ENCODE measurements at regions not wholly inside any gene's neighbourhood (a gene's known extent, or its start where the extent isn't known, plus 50 kb on each side); places are given as distances from the start of the nearest gene placed in this dataset.

DNA sequence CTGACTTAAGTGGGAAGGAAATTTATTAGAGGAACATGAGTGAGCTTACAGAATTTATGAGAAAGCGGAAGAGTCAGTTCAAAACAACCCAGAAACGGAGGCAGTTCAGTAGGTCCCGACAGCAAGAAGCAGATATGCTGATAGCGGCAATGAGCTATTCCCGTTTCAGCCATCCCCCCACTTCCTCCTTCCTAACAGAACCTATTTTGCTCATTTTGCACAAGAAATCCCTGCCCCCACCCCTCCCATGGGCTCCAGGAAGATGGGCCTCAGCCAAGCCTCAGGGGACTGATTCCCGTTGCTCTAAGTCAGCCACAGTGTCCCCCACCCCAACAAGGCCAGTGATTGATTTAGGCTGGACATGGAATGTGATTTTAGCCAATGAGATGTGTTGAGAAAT, 157.5 kb downstream of the CEBPB start:
- Histone ChIP-seq H3K27me3 (replicated peaks) (no peaks in the 10 kb centered on the region), H3K4me3 (ENCODE audit: low read depth, low read length) (no peak overlapping the region), H3K27ac (no peak overlapping the region), H3K36me3 (replicated peaks) (no peaks in the 10 kb centered on the region)
- in situ Hi-C loops (cut with HindIII; ENCODE audit: low pct_ligation_motif_present, low sequenced_read_pairs), result no loop called here
- no peak for DNase-seq
- TF ChIP-seq, protein P1, sequence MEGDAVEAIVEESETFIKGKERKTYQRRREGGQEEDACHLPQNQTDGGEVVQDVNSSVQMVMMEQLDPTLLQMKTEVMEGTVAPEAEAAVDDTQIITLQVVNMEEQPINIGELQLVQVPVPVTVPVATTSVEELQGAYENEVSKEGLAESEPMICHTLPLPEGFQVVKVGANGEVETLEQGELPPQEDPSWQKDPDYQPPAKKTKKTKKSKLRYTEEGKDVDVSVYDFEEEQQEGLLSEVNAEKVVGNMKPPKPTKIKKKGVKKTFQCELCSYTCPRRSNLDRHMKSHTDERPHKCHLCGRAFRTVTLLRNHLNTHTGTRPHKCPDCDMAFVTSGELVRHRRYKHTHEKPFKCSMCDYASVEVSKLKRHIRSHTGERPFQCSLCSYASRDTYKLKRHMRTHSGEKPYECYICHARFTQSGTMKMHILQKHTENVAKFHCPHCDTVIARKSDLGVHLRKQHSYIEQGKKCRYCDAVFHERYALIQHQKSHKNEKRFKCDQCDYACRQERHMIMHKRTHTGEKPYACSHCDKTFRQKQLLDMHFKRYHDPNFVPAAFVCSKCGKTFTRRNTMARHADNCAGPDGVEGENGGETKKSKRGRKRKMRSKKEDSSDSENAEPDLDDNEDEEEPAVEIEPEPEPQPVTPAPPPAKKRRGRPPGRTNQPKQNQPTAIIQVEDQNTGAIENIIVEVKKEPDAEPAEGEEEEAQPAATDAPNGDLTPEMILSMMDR (IDR thresholded peaks at IDR 0.05; ENCODE audit: low read depth, low read length, missing control alignments), result no peak

DNA sequence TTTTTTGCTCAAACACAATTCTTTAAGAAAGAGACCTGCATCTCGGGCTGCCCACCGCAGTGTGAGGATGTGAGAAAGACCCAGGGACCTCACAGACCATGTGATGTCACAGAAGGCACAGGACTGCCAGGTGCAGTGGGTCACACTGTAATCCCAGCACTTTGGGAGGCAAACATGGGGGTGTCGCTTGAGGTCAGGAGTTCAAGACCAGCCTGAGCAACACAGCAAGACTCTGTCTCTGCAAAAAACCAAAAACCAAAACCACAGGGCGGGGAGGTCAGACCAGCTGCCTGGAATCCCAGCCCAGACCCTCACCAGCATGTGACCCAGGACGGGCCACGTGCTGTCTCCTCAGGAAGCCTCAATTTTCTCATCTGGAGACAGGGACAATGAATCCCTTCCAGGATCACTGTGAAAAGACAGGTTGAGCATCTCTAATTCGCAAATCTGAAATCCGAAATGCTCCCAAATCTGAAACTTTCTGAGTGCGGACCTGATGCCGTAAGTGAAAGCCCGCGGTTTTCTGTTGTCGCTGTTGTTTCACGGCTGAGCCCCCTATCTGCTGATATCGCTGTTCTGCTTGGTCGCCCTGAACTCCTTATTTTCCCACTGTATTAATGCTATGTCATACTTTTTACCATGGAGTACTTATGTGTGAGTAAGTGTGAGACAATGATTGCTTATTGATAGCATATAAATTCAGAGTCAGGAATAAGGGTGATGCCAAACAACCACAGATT, 159.5 kb upstream of the PTPN1 start:
- TF ChIP-seq, protein P1 (IDR thresholded peaks at IDR 0.05; ENCODE audit: low read depth, low read length, missing control alignments), result no peak
- H3K36me3 ChIP-seq (replicated peaks), result no peaks in the 10 kb centered on the region
- no peak overlapping the region for H3K27ac ChIP-seq
- no peaks in the 10 kb centered on the region for H3K27me3 ChIP-seq (replicated peaks)
- no peak for DNase-seq
- in situ Hi-C loops (cut with HindIII; ENCODE audit: low pct_ligation_motif_present, low sequenced_read_pairs), result no loop called here
- no peak overlapping the region for H3K4me3 ChIP-seq (ENCODE audit: low read depth, low read length)

DNA sequence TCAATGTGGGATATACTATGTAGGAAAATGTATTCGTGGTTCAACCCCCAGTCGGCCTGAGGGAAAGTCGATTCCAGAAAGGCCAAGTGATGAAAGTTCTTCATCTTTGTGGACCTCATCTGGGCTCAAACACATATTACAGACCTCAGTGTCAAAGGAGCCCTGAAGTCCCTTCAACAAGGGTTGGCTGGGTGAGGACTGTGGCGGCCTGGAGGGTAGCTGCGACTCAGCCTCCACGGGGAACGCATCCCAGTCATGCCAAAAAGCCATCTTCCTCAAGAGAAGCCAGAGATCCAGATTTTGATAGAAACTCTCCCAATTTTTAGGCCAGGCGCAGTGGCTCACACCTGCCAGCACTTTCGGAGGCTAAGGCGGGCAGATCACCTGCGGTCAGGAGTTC, 158.6 kb upstream of the PTPN1 start:
- H3K4me3 ChIP-seq (ENCODE audit: low read depth, low read length), result no peak overlapping the region
- DNase-seq, result no peak
- H3K27me3 ChIP-seq (replicated peaks), result no peaks in the 10 kb centered on the region
- in situ Hi-C loops (cut with HindIII; ENCODE audit: low pct_ligation_motif_present, low sequenced_read_pairs), result no loop called here
- H3K27ac ChIP-seq, result no peak overlapping the region
- TF ChIP-seq, protein P1 (IDR thresholded peaks at IDR 0.05; ENCODE audit: low read depth, low read length, missing control alignments), result no peak
- H3K36me3 ChIP-seq (replicated peaks), result no peaks in the 10 kb centered on the region

DNA sequence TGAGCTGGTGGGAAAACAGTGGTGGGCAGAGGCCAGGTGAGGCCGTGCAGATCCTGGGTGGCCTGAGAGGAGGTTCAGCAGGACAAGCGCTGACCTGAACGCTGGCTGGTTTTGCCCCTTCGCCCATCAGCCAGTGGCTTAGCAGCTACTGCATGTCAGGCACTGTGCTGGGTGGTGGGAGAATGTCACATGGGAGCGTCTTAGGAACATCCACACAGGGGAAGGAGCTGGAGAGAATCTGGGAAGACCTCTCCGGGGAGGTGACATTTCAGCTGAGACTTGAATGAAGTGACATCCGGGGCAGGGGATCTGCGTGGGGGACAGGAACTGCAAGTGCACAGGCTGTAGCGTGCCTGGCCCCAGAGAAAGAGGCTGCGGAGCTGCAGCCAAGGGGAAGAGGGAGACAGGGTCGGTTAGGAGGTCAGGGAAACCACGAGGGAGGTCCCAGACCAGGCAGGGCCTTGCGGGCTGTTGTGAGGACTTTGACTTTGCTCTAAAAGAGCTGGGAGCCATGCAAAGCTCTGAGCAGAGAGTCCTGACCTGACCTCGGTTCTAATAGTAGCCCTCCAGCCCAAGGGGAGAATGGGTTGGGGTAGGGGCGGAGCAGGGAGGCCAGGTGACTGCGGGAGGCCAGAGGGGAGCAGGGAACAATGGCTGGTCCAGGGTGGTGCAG, 156.8 kb upstream of the PTPN1 start:
- Histone ChIP-seq H3K4me3 (ENCODE audit: low read depth, low read length) (no peak overlapping the region), H3K27me3 (replicated peaks) (no peaks in the 10 kb centered on the region), H3K36me3 (replicated peaks) (no peaks in the 10 kb centered on the region), H3K27ac (no peak overlapping the region)
- TF ChIP-seq, protein P1 (IDR thresholded peaks at IDR 0.05; ENCODE audit: low read depth, low read length, missing control alignments), result no peak
- no peak for DNase-seq
- in situ Hi-C loops (cut with HindIII; ENCODE audit: low pct_ligation_motif_present, low sequenced_read_pairs), result no loop called here

DNA sequence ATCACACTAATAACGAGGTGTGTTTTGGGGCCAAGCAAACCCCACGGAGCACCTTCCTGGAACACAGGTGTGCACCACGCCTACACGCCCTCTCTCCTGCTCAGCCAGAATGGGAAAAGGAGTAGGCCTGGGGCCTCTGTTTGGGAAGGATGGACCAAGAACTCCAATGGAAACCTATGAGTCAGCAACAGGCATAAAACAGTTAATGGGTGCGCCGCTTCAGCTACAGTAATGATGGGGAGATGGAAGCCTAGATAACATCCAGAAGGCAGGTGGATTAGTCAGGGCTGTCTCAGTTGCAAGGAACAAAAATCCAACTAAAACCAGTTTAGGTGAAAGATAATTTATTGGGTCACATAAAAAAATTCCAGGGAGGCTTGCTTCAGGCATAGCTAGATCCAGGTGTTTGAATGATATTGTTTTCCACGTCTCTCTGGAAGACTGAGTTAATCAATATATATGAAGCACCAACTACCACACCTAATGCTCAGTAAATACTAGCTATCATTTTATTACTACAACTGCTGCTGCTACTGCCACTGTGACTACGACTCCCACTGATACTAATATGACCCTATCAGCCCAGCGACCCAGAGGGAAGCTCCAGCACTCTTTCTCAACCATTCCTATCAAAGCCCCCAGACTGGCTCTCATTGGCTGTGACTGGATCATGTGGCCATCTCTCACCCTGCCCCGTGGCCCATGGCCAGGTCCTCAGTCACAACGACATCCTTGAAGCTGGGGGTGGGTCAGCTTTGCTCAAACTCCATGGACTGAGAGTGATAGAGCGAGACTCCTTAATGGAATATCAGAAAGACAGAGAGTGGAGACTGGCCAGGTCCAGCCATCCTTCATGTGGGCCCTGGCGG, 155.2 kb upstream of the PTPN1 start:
- no peak for DNase-seq
- H3K4me3 ChIP-seq (ENCODE audit: low read depth, low read length), result no peak overlapping the region

More for the DNA sequence above, 155.2 kb upstream of the PTPN1 start:
- TF ChIP-seq, protein P1 (IDR thresholded peaks at IDR 0.05; ENCODE audit: low read depth, low read length, missing control alignments), result no peak
- Histone ChIP-seq H3K27ac (no peak overlapping the region), H3K27me3 (replicated peaks) (no peaks in the 10 kb centered on the region), H3K36me3 (replicated peaks) (no peaks in the 10 kb centered on the region)
- in situ Hi-C loops (cut with HindIII; ENCODE audit: low pct_ligation_motif_present, low sequenced_read_pairs), result no loop called here
